HCT116 (cell line): ENCODE measurements at regions not wholly inside any gene's neighbourhood (a gene's known extent, or its start where the extent isn't known, plus 50 kb on each side); places are given as distances from the start of the nearest gene placed in this dataset.

Experiments
- ATAC-seq: fragments of 200-7000 bp; cut with Tn5 transposase; 2 replicates; pipeline ENCODE4 v1.9.1; 2020; ENCODE audit warnings: mild to moderate bottlenecking, moderate library complexity
- BruUV-seq: library from RNA; stranded (reverse); fragments of 400-500 nt; replicated peaks from 2 replicates; lab custom pipeline; 2021; lab: Mats Ljungman, UMichigan
- CTCF ChIA-PET: fragments of 300-600 bp; sonication (Branson Sonifier 250); formaldehyde crosslinking; loops from one replicate; lab custom pipeline; 2021; ENCODE audit warnings: antibody characterized with exemption; lab: Charles Lee
- POLR2A ChIA-PET: fragments of 300-600, 350-600 bp; sonication (Branson Sonifier 250); formaldehyde crosslinking; loops from one replicate; lab custom pipeline; 2021; ENCODE audit warnings: antibody characterized with exemption; lab: Charles Lee
- RAD21 ChIA-PET, 2 experiments: fragments of 300-600 bp; sonication (Branson Sonifier 250); formaldehyde crosslinking; loops; one replicate each; lab custom pipeline; 2023; ENCODE audit warnings: low total read pairs in 2 of 2; ENCODE audit not compliant: uncharacterized antibody in 2 of 2, unreplicated experiment in 2 of 2, low non-redundant PET in 1 of 2; lab: Charles Lee
- DNase-seq: peaks from one replicate; pipeline ENCODE4 v3.0.0-alpha.2; 2010; ENCODE audit warnings: low read depth, low spot score
- H2AFZ ChIP-seq: fragments of 200-600 bp; shearing (Covaris generic), sonication (generic); 2 replicates; pipeline ENCODE4 v1.6.1; 2017; ENCODE audit warnings: low read depth, mixed run types, mixed read lengths, antibody characterized with exemption, low read length; ENCODE audit not compliant: poor library complexity, severe bottlenecking
- H3K27ac ChIP-seq: 2 replicates; pipeline ENCODE4 v1.5.1; 2012; ENCODE audit warnings: low read depth, low read length
- H3K27me3 ChIP-seq: fragments of 200-600 bp; sonication (generic); 2 replicates; pipeline ENCODE4 v1.6.1; 2016; ENCODE audit warnings: mixed run types, low read length, mixed read lengths; ENCODE audit not compliant: insufficient read depth
- H3K36me3 ChIP-seq, 2 experiments: fragments of 200-500 bp in 1 of 2; fragments of 200-600 bp in 1 of 2; sonication (Bioruptor generic) in 1 of 2; sonication (generic) in 1 of 2; 2 replicates each; pipeline versions ENCODE4 v1.5.1 to v1.6.1; 2014 to 2016; ENCODE audit warnings: low read length in 2 of 2, inconsistent platforms in 1 of 2, mixed read lengths in 1 of 2, mixed run types in 1 of 2; ENCODE audit not compliant: insufficient read depth in 2 of 2, control insufficient read depth in 1 of 2
- H3K4me1 ChIP-seq, 2 experiments: fragments of 200-600 bp in 1 of 2; sonication (generic) in 1 of 2; 2 replicates each; pipeline versions ENCODE4 v1.5.1 to v1.6.1; 2012 to 2017; ENCODE audit warnings: low read length in 2 of 2, inconsistent platforms in 1 of 2, mild to moderate bottlenecking in 1 of 2, mixed read lengths in 1 of 2, mixed run types in 1 of 2, moderate library complexity in 1 of 2; ENCODE audit not compliant: insufficient read depth in 2 of 2, control insufficient read depth in 1 of 2
- H3K4me2 ChIP-seq: fragments of 200-600 bp; sonication (generic); 2 replicates; pipeline ENCODE4 v1.6.1; 2017; ENCODE audit warnings: mixed run types, low read length, mixed read lengths
- H3K4me3 ChIP-seq, 2 experiments: fragments of 200-600 bp in 1 of 2; sonication (generic) in 1 of 2; replicated peaks in 1 of 2; 2 replicates each; pipeline ENCODE4 v1.5.1; 2011 to 2016; ENCODE audit warnings: low read length in 2 of 2, control low read depth in 1 of 2, low read depth in 1 of 2, mild to moderate bottlenecking in 1 of 2, mixed read lengths in 1 of 2, mixed run types in 1 of 2
- H3K79me2 ChIP-seq: fragments of 200-600 bp; sonication (generic); 2 replicates; pipeline ENCODE4 v1.6.1; 2017; ENCODE audit warnings: mild to moderate bottlenecking, mixed run types, low read length, moderate library complexity, mixed read lengths; ENCODE audit not compliant: insufficient read depth
- H3K9ac ChIP-seq: fragments of 200-600 bp; sonication (generic); 2 replicates; pipeline ENCODE4 v1.6.1; 2016; ENCODE audit warnings: low read length, mixed read lengths
- H3K9me2 ChIP-seq: fragments of 200-600 bp; sonication (generic), shearing (Covaris generic); 2 replicates; pipeline ENCODE4 v1.6.1; 2017; ENCODE audit warnings: mixed run types, mild to moderate bottlenecking, moderate library complexity; ENCODE audit not compliant: insufficient read depth
- H3K9me3 ChIP-seq, 2 experiments: fragments of 200-500 bp in 1 of 2; fragments of 200-600 bp in 1 of 2; sonication (Bioruptor generic) in 1 of 2; sonication (generic) in 1 of 2; 2 replicates each; pipeline ENCODE4 v1.6.1; 2014 to 2017; ENCODE audit warnings: low read length in 2 of 2, mixed read lengths in 2 of 2, inconsistent platforms in 1 of 2, low read depth in 1 of 2, mild to moderate bottlenecking in 1 of 2, mixed run types in 1 of 2, moderate library complexity in 1 of 2; ENCODE audit not compliant: control insufficient read depth in 1 of 2, insufficient read depth in 1 of 2
- H4K20me1 ChIP-seq: fragments of 200-600 bp; sonication (generic), shearing (Covaris generic); 2 replicates; pipeline ENCODE4 v1.6.1; 2017; ENCODE audit warnings: mixed run types, mild to moderate bottlenecking, moderate library complexity; ENCODE audit not compliant: insufficient read depth
- CBX3 ChIP-seq: IDR thresholded peaks from 2 replicates; pipeline ENCODE4 v1.6.1; 2012; ENCODE audit warnings: low read depth
- EGR1 ChIP-seq: IDR thresholded peaks from 2 replicates; pipeline ENCODE4 v1.6.1; 2012; ENCODE audit warnings: low read depth
- ELF1 ChIP-seq: IDR thresholded peaks from 2 replicates; pipeline ENCODE4 v1.6.1; 2012; ENCODE audit warnings: low read depth, borderline replicate concordance
- EZH2phosphoT487 ChIP-seq: fragments of 200-600 bp; IDR thresholded peaks from 2 replicates; pipeline ENCODE4 v1.6.1; 2018; ENCODE audit warnings: antibody characterized with exemption, borderline replicate concordance
- FOSL1 ChIP-seq: IDR thresholded peaks from 2 replicates; pipeline ENCODE4 v1.6.1; 2012; ENCODE audit warnings: low read depth
- JUND ChIP-seq: IDR thresholded peaks from 2 replicates; pipeline ENCODE4 v1.6.1; 2012
- POLR2A ChIP-seq: IDR thresholded peaks from 2 replicates; pipeline ENCODE4 v1.7.0; 2011; ENCODE audit warnings: borderline replicate concordance; ENCODE audit not compliant: insufficient read depth, insufficient read length; ENCODE audit errors: extremely low read depth
- POLR2AphosphoS5 ChIP-seq: IDR thresholded peaks from 2 replicates; pipeline ENCODE4 v1.6.1; 2011; ENCODE audit warnings: mild to moderate bottlenecking, low read depth, low read length, moderate library complexity
- RAD21 ChIP-seq: IDR thresholded peaks from 2 replicates; pipeline ENCODE4 v1.6.1; 2012; ENCODE audit warnings: low read depth, mild to moderate bottlenecking
- SIN3A ChIP-seq: IDR thresholded peaks from 2 replicates; pipeline ENCODE4 v1.6.1; 2012; ENCODE audit warnings: low read depth
- SP1 ChIP-seq: IDR thresholded peaks from 2 replicates; pipeline ENCODE4 v1.6.1; 2012; ENCODE audit warnings: low read depth
- SRF ChIP-seq: IDR thresholded peaks from 2 replicates; pipeline ENCODE4 v1.6.1; 2012; ENCODE audit warnings: low read depth
- TCF7L2 ChIP-seq: IDR thresholded peaks from 2 replicates; pipeline ENCODE4 v1.7.0; 2011; ENCODE audit warnings: borderline replicate concordance, inconsistent platforms; ENCODE audit not compliant: insufficient read depth, insufficient read length; ENCODE audit errors: extremely low read depth
- YY1 ChIP-seq: IDR thresholded peaks from 2 replicates; pipeline ENCODE4 v1.6.1; 2011; ENCODE audit warnings: low read length, low read depth, moderate library complexity, mild to moderate bottlenecking; ENCODE audit not compliant: insufficient replicate concordance; ENCODE audit errors: extremely low read depth
- ZBTB33 ChIP-seq: IDR thresholded peaks from 2 replicates; pipeline ENCODE4 v1.6.1; 2011; ENCODE audit warnings: mild to moderate bottlenecking, low read length, moderate library complexity; ENCODE audit not compliant: insufficient replicate concordance; ENCODE audit errors: extremely low read depth
- ZFX ChIP-seq: fragments of 450-650 bp; IDR thresholded peaks from 2 replicates; pipeline ENCODE4 v1.6.1; 2017
- ZNF274 ChIP-seq: fragments of 200-500 bp; sonication (Bioruptor generic); IDR thresholded peaks from 2 replicates; pipeline ENCODE4 v1.6.1; 2014; ENCODE audit warnings: mild to moderate bottlenecking, low read depth, low read length, inconsistent platforms
- intact Hi-C: fragments of 100-400 bp; cut with micrococcal nuclease; formaldehyde crosslinking; loops from 2 replicates; pipeline ENCODE4 v1.10.0; 2022
- TF ChIP-seq, protein P1 (sequence below), 3 experiments: fragments of 200-600 bp in 1 of 3; sonication (generic) in 1 of 3; IDR thresholded peaks in 2 of 3; conservative IDR thresholded peaks in 1 of 3; 2 replicates each; pipeline ENCODE4 v1.5.1; 2012 to 2017; ENCODE audit warnings: low read depth in 2 of 3, low read length in 2 of 3, antibody characterized with exemption in 1 of 3, borderline replicate concordance in 1 of 3, control low read depth in 1 of 3, mild to moderate bottlenecking in 1 of 3, mixed read lengths in 1 of 3, mixed run types in 1 of 3, moderate library complexity in 1 of 3; ENCODE audit not compliant: insufficient read depth in 1 of 3
- TF ChIP-seq, protein P2 (sequence below): IDR thresholded peaks from 2 replicates; pipeline ENCODE4 v1.6.1; 2012

- no peak for ATAC-seq
- Histone ChIP-seq H2AFZ (no peak overlapping the region), H3K9me2 (no peaks in the 10 kb centered on the region), H3K27ac (no peak overlapping the region), H3K79me2 (no peaks in the 10 kb centered on the region), H4K20me1 (no peaks in the 10 kb centered on the region), H3K4me1 (peaks cover 0 to 10% of the 10 kb centered on the region in 2 experiments; a peak in 1 of 4 replicates), H3K4me2 (no peak overlapping the region), H3K4me3 (no peak overlapping the region), H3K9me3 (no peaks in the 10 kb centered on the region), H3K27me3 (no peaks in the 10 kb centered on the region), H3K9ac (no peak overlapping the region), H3K36me3 (no peaks in the 10 kb centered on the region)
- intact Hi-C loops = no loop called here
- ChIA-PET POLR2A (no interaction called here), RAD21 (no interaction called here), CTCF (no interaction called here)
- TF ChIP-seq YY1 = no peak
- TF ChIP-seq FOSL1 = no peak
- TF ChIP-seq ELF1 = no peak
- no peak for TF ChIP-seq EGR1
- no peak for TF ChIP-seq TCF7L2
- TF ChIP-seq SIN3A = no peak
- no peak for TF ChIP-seq ZBTB33
- no peak for TF ChIP-seq ZFX
- no peak for TF ChIP-seq POLR2A
- TF ChIP-seq, protein P1, sequence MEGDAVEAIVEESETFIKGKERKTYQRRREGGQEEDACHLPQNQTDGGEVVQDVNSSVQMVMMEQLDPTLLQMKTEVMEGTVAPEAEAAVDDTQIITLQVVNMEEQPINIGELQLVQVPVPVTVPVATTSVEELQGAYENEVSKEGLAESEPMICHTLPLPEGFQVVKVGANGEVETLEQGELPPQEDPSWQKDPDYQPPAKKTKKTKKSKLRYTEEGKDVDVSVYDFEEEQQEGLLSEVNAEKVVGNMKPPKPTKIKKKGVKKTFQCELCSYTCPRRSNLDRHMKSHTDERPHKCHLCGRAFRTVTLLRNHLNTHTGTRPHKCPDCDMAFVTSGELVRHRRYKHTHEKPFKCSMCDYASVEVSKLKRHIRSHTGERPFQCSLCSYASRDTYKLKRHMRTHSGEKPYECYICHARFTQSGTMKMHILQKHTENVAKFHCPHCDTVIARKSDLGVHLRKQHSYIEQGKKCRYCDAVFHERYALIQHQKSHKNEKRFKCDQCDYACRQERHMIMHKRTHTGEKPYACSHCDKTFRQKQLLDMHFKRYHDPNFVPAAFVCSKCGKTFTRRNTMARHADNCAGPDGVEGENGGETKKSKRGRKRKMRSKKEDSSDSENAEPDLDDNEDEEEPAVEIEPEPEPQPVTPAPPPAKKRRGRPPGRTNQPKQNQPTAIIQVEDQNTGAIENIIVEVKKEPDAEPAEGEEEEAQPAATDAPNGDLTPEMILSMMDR (IDR thresholded peaks at IDR 0.05 in 2 of 3, conservative IDR thresholded peaks at IDR 0.05 in 1 of 3; ENCODE audit: borderline replicate concordance in 1 of 3, insufficient read depth in 1 of 3, low read depth in 2 of 3, low read length in 2 of 3) = no peak
- TF ChIP-seq, protein P2, sequence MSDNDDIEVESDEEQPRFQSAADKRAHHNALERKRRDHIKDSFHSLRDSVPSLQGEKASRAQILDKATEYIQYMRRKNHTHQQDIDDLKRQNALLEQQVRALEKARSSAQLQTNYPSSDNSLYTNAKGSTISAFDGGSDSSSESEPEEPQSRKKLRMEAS = no peak
- TF ChIP-seq JUND = no peak
- TF ChIP-seq EZH2phosphoT487 = no peak
- no peak for TF ChIP-seq CBX3
- TF ChIP-seq SRF = no peak
- TF ChIP-seq RAD21 = no peak
- no peak for TF ChIP-seq SP1
- no peak for TF ChIP-seq POLR2AphosphoS5
- TF ChIP-seq ZNF274 = no peak
- no peak for DNase-seq
- BruUV-seq = no TSS peak
Observed at GRCh38 chrX:150152546-150152945, 210.6 kb upstream of the MAMLD1 start.
